K562 (cell line): ENCODE measurements at regions not wholly inside any gene's neighbourhood (a gene's known extent, or its start where the extent isn't known, plus 50 kb on each side); places are given as distances from the start of the nearest gene placed in this dataset.

Experiments used
- ATF6 ChIP-seq: sonication (generic); formaldehyde crosslinking; IDR thresholded peaks from 2 replicates; pipeline ENCODE4 v1.4.0; 2020; ENCODE audit warnings: mild to moderate bottlenecking, missing genetic modification reagents
- ATF7 ChIP-seq: fragments of 450-650 bp; IDR thresholded peaks from 2 replicates; pipeline ENCODE4 v1.7.1; 2014; ENCODE audit warnings: mild to moderate bottlenecking, moderate library complexity
- BRF2 ChIP-seq: IDR thresholded peaks from 3 replicates; pipeline ENCODE4 v1.6.1; 2011; ENCODE audit warnings: borderline replicate concordance, mild to moderate bottlenecking; ENCODE audit not compliant: insufficient read length, insufficient read depth
- EGR1 ChIP-seq: fragments of 450-650 bp; conservative IDR thresholded peaks from 2 replicates; pipeline ENCODE4 v1.6.1; 2017; ENCODE audit warnings: mild to moderate bottlenecking
- ETS1 ChIP-seq: conservative IDR thresholded peaks from 2 replicates; pipeline ENCODE4 v1.6.1; 2011; ENCODE audit warnings: low read depth, mild to moderate bottlenecking, low read length; ENCODE audit not compliant: control insufficient read depth
- FIP1L1 ChIP-seq: fragments of 200-400 bp; formaldehyde crosslinking; IDR thresholded peaks from 2 replicates; pipeline ENCODE4 v1.6.1; 2018; ENCODE audit warnings: mild to moderate bottlenecking, low read depth, low read length; ENCODE audit not compliant: poor library complexity, severe bottlenecking
- GABPB2 ChIP-seq: fragments of 250-450 bp; sonication (Bioruptor Pico); conservative IDR thresholded peaks from 2 replicates; pipeline ENCODE4 v1.5.1; 2021; ENCODE audit warnings: mild to moderate bottlenecking
- IFI16 ChIP-seq: fragments of 250-450 bp; sonication (Bioruptor Pico); IDR thresholded peaks from 2 replicates; pipeline ENCODE4 v2.1.2; 2022; ENCODE audit warnings: mild to moderate bottlenecking, inconsistent platforms
- NRF1 ChIP-seq, 2 experiments: fragments of 450-650 bp; IDR thresholded peaks in 1 of 2; conservative IDR thresholded peaks in 1 of 2; 2 replicates each; pipeline ENCODE4 v1.6.1; 2014; ENCODE audit warnings: mild to moderate bottlenecking in 2 of 2
- RBM25 ChIP-seq: fragments of 200-400 bp; formaldehyde crosslinking; IDR thresholded peaks from 2 replicates; pipeline ENCODE4 v1.6.1; 2018; ENCODE audit warnings: low read length, low read depth, moderate library complexity; ENCODE audit not compliant: severe bottlenecking
- SNRNP70 ChIP-seq: fragments of 200-400 bp; formaldehyde crosslinking; optimal IDR thresholded peaks from 2 replicates; pipeline ENCODE3; 2017; ENCODE audit warnings: low read depth, low read length
- SREBF2 ChIP-seq: sonication (generic); formaldehyde crosslinking; IDR thresholded peaks from 2 replicates; pipeline ENCODE4 v1.4.0; 2020; ENCODE audit warnings: mild to moderate bottlenecking, missing genetic modification reagents
- TEAD2 ChIP-seq: fragments of 450-650 bp; IDR thresholded peaks from 2 replicates; pipeline ENCODE4 v1.6.1; 2016; ENCODE audit warnings: missing genetic modification characterization, control low read depth, missing compliant biosample characterization
- ZBTB1 ChIP-seq: sonication (generic); formaldehyde crosslinking; IDR thresholded peaks from 2 replicates; pipeline ENCODE4 v1.8.1; 2023; ENCODE audit warnings: missing genetic modification reagents, low read depth, mild to moderate bottlenecking, borderline replicate concordance
- ZNF239 ChIP-seq: fragments of 250-450 bp; sonication (Bioruptor Pico); IDR thresholded peaks from 2 replicates; pipeline ENCODE4 v1.4.0; 2020; ENCODE audit warnings: mild to moderate bottlenecking
- ZNF24 ChIP-seq: fragments of 450-650 bp; IDR thresholded peaks from 2 replicates; pipeline ENCODE4 v1.6.1; 2016
- ZNF436 ChIP-seq: fragments of 250-450, 450-650 bp; sonication (Bioruptor Pico); formaldehyde crosslinking; IDR thresholded peaks from 2 replicates; pipeline ENCODE4 v1.7.0; 2020; ENCODE audit warnings: mild to moderate bottlenecking
- TF ChIP-seq, protein P1 (sequence below): fragments of 250-450 bp; sonication (Bioruptor Pico); IDR thresholded peaks from 2 replicates; pipeline ENCODE4 v1.5.0; 2020; ENCODE audit warnings: mild to moderate bottlenecking, borderline replicate concordance
- TF ChIP-seq, protein P2 (sequence below): fragments of 250-450 bp; sonication (Bioruptor Pico); IDR thresholded peaks from 2 replicates; pipeline ENCODE4 v1.6.1; 2021; ENCODE audit warnings: mild to moderate bottlenecking
- TF ChIP-seq, protein P3 (sequence below): fragments of 450-650 bp; IDR thresholded peaks from 2 replicates; pipeline ENCODE4 v1.6.1; 2016; ENCODE audit warnings: missing biosample characterization, missing genetic modification characterization

GRCh38 chr6:37580176-37580955, 80.7 kb upstream of the CCDC167 start (continued):
- TF ChIP-seq BRF2 (no peak), IFI16 (CRISPR knock-in tag) (no peak), ZBTB1 (CRISPR knock-in tag) (no peak), TEAD2 (no peak), SREBF2 (CRISPR knock-in tag) (no peak), ATF6 (CRISPR knock-in tag) (no peak), ZNF436 (CRISPR knock-in tag) (no peak), RBM25 (peak; percentile 47), ETS1 (no peak), FIP1L1 (no peak), ZNF24 (no peak), NRF1 (conservative IDR thresholded peaks at IDR 0.05 in 1 of 2, IDR thresholded peaks at IDR 0.05 in 1 of 2) (no peak; a peak in 1 of 4 replicates), ZNF239 (CRISPR knock-in tag) (no peak), GABPB2 (no peak), EGR1 (no peak), SNRNP70 (no peak), ATF7 (no peak)
- TF ChIP-seq, protein P1, sequence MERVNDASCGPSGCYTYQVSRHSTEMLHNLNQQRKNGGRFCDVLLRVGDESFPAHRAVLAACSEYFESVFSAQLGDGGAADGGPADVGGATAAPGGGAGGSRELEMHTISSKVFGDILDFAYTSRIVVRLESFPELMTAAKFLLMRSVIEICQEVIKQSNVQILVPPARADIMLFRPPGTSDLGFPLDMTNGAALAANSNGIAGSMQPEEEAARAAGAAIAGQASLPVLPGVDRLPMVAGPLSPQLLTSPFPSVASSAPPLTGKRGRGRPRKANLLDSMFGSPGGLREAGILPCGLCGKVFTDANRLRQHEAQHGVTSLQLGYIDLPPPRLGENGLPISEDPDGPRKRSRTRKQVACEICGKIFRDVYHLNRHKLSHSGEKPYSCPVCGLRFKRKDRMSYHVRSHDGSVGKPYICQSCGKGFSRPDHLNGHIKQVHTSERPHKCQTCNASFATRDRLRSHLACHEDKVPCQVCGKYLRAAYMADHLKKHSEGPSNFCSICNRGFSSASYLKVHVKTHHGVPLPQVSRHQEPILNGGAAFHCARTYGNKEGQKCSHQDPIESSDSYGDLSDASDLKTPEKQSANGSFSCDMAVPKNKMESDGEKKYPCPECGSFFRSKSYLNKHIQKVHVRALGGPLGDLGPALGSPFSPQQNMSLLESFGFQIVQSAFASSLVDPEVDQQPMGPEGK: no peak
- TF ChIP-seq, protein P2, sequence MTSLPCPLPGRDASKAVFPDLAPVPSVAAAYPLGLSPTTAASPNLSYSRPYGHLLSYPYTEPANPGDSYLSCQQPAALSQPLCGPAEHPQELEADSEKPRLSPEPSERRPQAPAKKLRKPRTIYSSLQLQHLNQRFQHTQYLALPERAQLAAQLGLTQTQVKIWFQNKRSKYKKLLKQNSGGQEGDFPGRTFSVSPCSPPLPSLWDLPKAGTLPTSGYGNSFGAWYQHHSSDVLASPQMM (CRISPR knock-in tag): no peak
- TF ChIP-seq, protein P3, sequence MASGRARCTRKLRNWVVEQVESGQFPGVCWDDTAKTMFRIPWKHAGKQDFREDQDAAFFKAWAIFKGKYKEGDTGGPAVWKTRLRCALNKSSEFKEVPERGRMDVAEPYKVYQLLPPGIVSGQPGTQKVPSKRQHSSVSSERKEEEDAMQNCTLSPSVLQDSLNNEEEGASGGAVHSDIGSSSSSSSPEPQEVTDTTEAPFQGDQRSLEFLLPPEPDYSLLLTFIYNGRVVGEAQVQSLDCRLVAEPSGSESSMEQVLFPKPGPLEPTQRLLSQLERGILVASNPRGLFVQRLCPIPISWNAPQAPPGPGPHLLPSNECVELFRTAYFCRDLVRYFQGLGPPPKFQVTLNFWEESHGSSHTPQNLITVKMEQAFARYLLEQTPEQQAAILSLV (tag): no peak
